ENCODE measurements at regions not wholly inside any gene's neighbourhood (a gene's known extent, or its start where the extent isn't known, plus 50 kb on each side); places are given as distances from the start of the nearest gene placed in this dataset.

GRCh38 chr6:98295515-98296175 is 538.7 kb upstream of the POU3F2 start:
- intact Hi-C loops (cut with micrococcal nuclease; ENCODE audit: unreplicated experiment): no loop called here
- H3K4me1 Mint-ChIP-seq (ENCODE audit: low read depth, unreplicated experiment): peaks cover 7% of the 10 kb centered on the region
- CTCF ChIA-PET: interaction anchor here (0.7 kb wide), 2 partner anchors 434 to 1017 kb away, joined by 3 to 4 read pairs; no protein-coding TSS in a partner anchor
- no peak overlapping the region for H3K4me3 Mint-ChIP-seq (ENCODE audit: low read depth, unreplicated experiment)
- BruUV-seq (replicated peaks): no TSS peak
- no peaks in the 10 kb centered on the region for H3K9me3 Mint-ChIP-seq (ENCODE audit: low read depth, unreplicated experiment)
- no peak for DNase-seq
- TF ChIP-seq CTCF (IDR thresholded peaks at IDR 0.05; ENCODE audit: unreplicated experiment): no peak
- no peak overlapping the region for H3K27ac Mint-ChIP-seq (ENCODE audit: unreplicated experiment)
- H3K36me3 Mint-ChIP-seq (ENCODE audit: insufficient read depth, unreplicated experiment): no peaks in the 10 kb centered on the region
- H3K27me3 Mint-ChIP-seq (ENCODE audit: unreplicated experiment): no peaks in the 10 kb centered on the region

- H3K9me3 Mint-ChIP-seq (ENCODE audit: low read depth, unreplicated experiment): peaks cover 5% of the 10 kb centered on the region
- H3K4me1 Mint-ChIP-seq (ENCODE audit: low read depth, unreplicated experiment): no peaks in the 10 kb centered on the region
- H3K36me3 Mint-ChIP-seq (ENCODE audit: insufficient read depth, unreplicated experiment): no peaks in the 10 kb centered on the region
- no TSS peak for BruUV-seq (replicated peaks)
- no peak for TF ChIP-seq CTCF (IDR thresholded peaks at IDR 0.05; ENCODE audit: unreplicated experiment)
- intact Hi-C loops (cut with micrococcal nuclease; ENCODE audit: unreplicated experiment): no loop called here
- no peak overlapping the region for H3K4me3 Mint-ChIP-seq (ENCODE audit: low read depth, unreplicated experiment)
- H3K27ac Mint-ChIP-seq (ENCODE audit: unreplicated experiment): no peak overlapping the region
- no peak for DNase-seq
- no peaks in the 10 kb centered on the region for H3K27me3 Mint-ChIP-seq (ENCODE audit: unreplicated experiment)
- CTCF ChIA-PET: no interaction called here
Measured at GRCh38 chr6:98308564-98308963, 525.8 kb upstream of the POU3F2 start.

- H3K36me3 Mint-ChIP-seq (ENCODE audit: insufficient read depth, unreplicated experiment): no peaks in the 10 kb centered on the region
- no peak for DNase-seq
- no peaks in the 10 kb centered on the region for H3K4me1 Mint-ChIP-seq (ENCODE audit: low read depth, unreplicated experiment)
- intact Hi-C loops (cut with micrococcal nuclease; ENCODE audit: unreplicated experiment): no loop called here
- no TSS peak for BruUV-seq (replicated peaks)
- CTCF ChIA-PET: interaction anchor here (1.1 kb wide), 1 partner anchor 390 kb away, joined by 3 read pairs; no protein-coding TSS in a partner anchor
- no peaks in the 10 kb centered on the region for H3K27me3 Mint-ChIP-seq (ENCODE audit: unreplicated experiment)
- H3K4me3 Mint-ChIP-seq (ENCODE audit: low read depth, unreplicated experiment): no peak overlapping the region
- no peaks in the 10 kb centered on the region for H3K9me3 Mint-ChIP-seq (ENCODE audit: low read depth, unreplicated experiment)
- H3K27ac Mint-ChIP-seq (ENCODE audit: unreplicated experiment): no peak overlapping the region
- TF ChIP-seq CTCF (IDR thresholded peaks at IDR 0.05; ENCODE audit: unreplicated experiment): no peak
Measured at GRCh38 chr6:98310443-98310842, 523.9 kb upstream of the POU3F2 start.

- Mint-ChIP-seq H3K36me3 (ENCODE audit: insufficient read depth, unreplicated experiment) (no peaks in the 10 kb centered on the region), H3K27ac (ENCODE audit: unreplicated experiment) (no peak overlapping the region), H3K9me3 (ENCODE audit: low read depth, unreplicated experiment) (peaks cover 3% of the 10 kb centered on the region), H3K4me1 (ENCODE audit: low read depth, unreplicated experiment) (no peaks in the 10 kb centered on the region), H3K4me3 (ENCODE audit: low read depth, unreplicated experiment) (no peak overlapping the region), H3K27me3 (ENCODE audit: unreplicated experiment) (no peaks in the 10 kb centered on the region)
- no TSS peak for BruUV-seq (replicated peaks)
- intact Hi-C loops (cut with micrococcal nuclease; ENCODE audit: unreplicated experiment): no loop called here
- CTCF ChIA-PET: no interaction called here
- DNase-seq: no peak
- TF ChIP-seq CTCF (IDR thresholded peaks at IDR 0.05; ENCODE audit: unreplicated experiment): no peak
Measured at GRCh38 chr6:98323605-98324004, 510.8 kb upstream of the POU3F2 start.

Measured in Calu3 (cell line).